NCI-H748 (cell line): ENCODE measurements at regions not wholly inside any gene's neighbourhood (a gene's known extent, or its start where the extent isn't known, plus 50 kb on each side); places are given as distances from the start of the nearest gene placed in this dataset.
"Not testable (repeated sequence)": the region's sequence is repeated elsewhere in the genome, so short reads cannot be mapped to it uniquely, and the experiment has no call there.

Experiments used
- DNase-seq: peaks from one replicate; lab custom pipeline; 2025; ENCODE audit not compliant: unreplicated experiment; lab: John Stamatoyannopoulos, UW

GRCh38 chr12:61923152-61923551, 337.1 kb upstream of the USP15 start:
- DNase-seq: no peak

GRCh38 chr12:61934564-61934963, 325.6 kb upstream of the USP15 start:
- no peak for DNase-seq

- DNase-seq: no peak
These were observed 320.2 kb upstream of the USP15 start for GRCh38 chr12:61939977-61940376.

- no peak for DNase-seq
These were observed 303.7 kb upstream of the USP15 start for GRCh38 chr12:61956545-61956944.

- no peak for DNase-seq
These were observed 285.7 kb upstream of the USP15 start for GRCh38 chr12:61974461-61974860.

DNA sequence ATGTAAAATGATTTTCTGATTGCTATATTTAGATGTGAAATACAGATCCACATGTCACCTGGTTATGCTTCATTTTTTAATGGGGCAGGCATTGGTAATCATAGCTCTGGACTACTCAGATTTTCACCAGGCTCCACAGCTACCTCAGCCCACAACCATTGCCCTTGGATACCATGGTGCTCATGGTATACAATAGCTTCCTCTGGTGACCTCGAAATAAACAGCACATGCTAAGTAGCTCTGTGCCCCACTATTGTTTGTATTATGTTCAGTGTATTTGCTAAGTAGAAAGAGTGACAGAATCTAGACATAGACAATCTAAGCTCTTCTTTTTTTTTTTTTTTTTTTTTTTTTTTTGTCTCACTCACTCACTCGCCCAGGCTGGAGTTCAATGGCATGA, 274.4 kb upstream of the USP15 start:
- peak; percentile 42 for DNase-seq

DNA sequence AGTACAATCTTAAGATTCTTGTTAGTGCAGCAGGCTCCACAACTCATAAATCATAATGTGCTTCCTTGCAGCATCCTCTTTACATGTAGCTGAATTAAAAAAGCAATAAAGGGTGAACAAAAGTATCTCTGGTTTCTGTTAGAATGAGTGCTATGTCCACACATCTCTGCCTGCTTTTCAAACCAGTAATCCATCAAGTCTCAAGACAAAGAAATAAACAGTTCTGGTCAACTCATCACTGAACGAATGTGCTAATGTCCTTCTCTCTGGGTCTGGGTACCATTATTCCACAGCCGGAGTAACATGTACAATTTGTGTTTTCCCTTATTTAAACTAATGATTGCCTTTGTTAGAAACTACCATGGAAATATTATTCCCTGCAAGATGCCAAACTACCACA, 273.0 kb upstream of the USP15 start:
- no peak for DNase-seq

GRCh38 chr12:61991661-61992060, 268.5 kb upstream of the USP15 start:
- no peak for DNase-seq

DNA sequence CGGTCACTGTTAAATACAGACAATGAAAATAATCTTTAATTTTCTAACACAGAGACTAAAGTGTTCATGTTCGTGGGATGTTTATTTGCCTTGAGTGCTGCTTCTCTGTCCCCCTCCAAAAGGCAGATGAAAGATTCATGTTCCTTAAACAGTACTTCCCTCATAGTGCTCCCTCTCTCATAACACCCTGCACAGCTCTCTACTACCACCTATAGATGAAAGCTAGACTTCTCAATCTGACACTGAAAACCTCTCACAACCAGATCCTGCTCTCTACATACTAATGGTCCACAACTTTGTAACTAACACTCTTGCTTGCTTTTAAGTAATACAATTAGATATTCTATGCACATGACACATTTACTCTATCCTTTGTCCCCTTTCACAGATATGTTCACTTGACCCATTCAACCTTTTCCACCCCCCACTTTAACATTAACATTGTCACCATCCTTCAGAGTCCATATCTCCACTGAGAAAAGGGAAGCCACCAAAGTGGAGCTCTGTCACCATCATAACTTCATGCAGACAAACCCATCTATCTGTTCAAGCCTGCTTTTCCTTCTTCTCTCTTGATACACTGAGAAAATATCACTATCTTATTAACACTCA, 266.4 kb upstream of the USP15 start:
- peak; percentile 72 for DNase-seq

- DNase-seq: no peak
These were observed 263.5 kb upstream of the USP15 start for GRCh38 chr12:61996717-61997116.

GRCh38 chr12:61998791-61999190, 261.4 kb upstream of the USP15 start:
- peak; percentile 24 for DNase-seq

- no peak for DNase-seq
These were observed 260.9 kb upstream of the USP15 start for GRCh38 chr12:61999311-61999710.

DNA sequence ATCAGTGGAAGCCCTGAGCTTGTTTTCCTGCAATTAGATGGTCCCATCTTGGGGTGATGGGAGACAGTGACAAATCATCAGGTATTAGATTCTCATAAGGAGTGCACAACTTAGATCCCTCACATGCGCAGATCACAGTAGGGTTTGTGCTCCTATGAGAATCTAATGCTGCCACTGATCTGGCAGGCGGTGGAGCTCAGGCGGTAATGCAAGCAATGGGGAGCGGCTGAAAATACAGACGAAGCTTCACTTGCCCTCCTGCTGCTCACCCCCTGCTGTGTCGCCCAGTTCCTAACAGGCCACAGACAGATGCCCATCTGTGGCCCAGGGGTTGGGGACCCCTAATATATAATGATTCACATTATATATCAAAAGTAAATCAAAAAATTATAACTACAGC, 258.8 kb upstream of the USP15 start:
- DNase-seq: no peak

DNA sequence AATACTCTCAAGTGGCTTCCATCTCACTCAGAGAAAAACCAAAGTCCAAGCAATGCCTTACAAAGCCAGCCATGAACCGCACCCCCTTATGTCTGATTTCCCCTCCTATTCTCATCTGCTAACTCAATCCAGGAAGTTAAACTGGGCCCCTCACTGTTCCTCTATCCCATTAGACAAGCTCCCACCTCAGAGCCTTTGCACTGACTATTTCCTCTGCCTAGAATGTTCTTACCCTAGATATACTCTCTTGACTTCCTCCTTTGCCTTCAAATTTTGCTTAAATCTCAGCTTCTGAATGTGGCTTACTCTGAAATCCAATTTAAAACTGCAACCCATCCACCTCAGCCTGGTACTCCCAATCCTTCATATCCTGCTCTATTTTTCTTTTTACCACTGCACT, 257.0 kb upstream of the USP15 start:
- DNase-seq: no peak

- no peak for DNase-seq
These were observed 256.5 kb upstream of the USP15 start for GRCh38 chr12:62003701-62004100.

DNA sequence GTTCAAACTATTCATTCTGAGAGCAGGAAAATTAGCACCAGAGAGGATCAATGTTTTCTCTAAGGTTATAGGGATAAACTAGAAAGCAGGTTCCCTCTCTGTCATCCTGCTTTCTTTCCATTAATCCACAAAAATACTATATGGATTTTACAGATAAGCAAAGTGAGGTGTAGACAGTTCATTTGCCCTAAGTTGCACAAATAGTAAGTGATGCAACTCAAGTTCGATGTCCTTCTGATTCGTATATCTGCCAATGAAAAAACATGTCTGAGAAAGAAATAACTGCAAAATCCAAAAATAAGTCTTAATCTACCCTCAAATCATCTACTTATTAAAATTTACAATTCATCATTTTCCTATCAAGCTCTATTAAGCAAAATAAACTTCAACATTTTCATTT, 254.6 kb upstream of the USP15 start:
- DNase-seq: no peak

DNA sequence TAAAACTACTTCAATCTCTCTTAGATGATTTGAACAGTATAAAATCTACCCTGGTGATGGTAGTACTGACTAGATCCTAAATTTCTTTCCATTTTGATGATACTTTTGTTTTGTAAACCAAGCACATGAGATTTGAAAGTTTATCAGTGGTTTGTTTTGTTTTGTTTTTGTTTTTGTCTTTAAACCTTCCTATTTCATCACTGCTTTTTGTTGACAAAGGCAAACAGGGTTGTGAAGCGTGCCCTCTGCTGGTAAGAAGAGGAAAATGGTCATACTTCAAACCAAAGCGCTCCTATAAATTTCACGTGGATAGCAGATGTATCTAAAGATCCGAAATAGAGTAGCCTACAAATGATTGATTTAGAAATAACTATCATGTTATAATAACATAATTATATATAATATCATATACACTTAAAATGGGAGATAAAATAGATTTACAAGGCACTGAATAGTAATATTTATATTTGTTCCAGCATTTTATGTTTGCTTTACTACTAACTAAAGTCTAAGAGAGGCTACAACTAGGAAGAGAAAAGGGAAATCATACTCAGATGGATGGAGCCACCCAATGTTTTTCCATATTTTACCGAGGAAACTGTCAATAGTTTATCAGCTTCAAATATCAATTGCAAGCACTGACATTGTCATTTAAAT, 254.0 kb upstream of the USP15 start:
- peak; percentile 32 for DNase-seq

DNA sequence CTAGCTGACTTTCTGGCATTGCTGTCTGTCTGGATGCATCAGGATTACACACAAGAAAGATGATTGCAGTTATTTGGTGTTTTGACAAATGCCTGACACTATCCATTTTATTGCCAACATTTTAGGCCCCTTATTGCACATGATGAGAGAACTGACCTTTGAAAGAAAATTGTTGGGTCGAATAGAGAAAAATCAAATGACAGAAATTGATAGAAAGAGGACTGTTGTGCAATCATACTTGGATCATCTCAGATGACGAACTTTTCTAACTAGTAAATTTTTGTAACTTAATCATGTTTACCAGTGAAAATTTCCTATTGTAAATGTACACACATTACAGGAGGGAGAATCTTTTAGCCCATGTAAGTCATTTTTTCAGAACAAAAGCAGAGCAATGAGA, 251.5 kb upstream of the USP15 start:
- no peak for DNase-seq

DNA sequence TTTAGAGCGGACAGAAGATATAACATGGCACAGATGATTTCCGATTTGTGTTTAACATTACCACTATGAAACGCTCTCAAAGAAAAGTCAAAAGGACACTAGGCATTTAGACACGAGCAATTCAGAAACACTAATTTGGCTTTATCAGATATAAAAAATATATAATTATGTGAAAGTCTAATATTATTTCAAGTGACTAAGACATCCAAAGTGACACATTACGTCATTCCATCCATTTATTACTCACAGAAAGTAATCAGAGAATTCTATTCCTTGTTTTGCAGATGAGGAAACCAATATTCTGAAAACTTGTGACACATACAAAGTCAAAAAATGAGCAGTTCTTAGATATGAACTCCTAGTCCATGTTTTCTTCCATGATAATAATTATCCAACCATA, 250.8 kb upstream of the USP15 start:
- no peak for DNase-seq

GRCh38 chr12:62010331-62010906, 249.8 kb upstream of the USP15 start:
- not testable (repeated sequence) for DNase-seq

GRCh38 chr12:62010973-62011372, 249.2 kb upstream of the USP15 start:
- DNase-seq: not testable (repeated sequence)

GRCh38 chr12:62014330-62014729, 245.9 kb upstream of the USP15 start:
- DNase-seq: no peak

- no peak for DNase-seq
These were observed 244.2 kb upstream of the USP15 start for GRCh38 chr12:62016021-62016420.
